Endothelial cell of umbilical vein (primary cell): ENCODE measurements at regions not wholly inside any gene's neighbourhood (a gene's known extent, or its start where the extent isn't known, plus 50 kb on each side); places are given as distances from the start of the nearest gene placed in this dataset.

Experiments
- BruUV-seq: library from RNA; stranded (reverse); fragments of 400-500 nt; replicated peaks from 2 replicates; lab custom pipeline; 2021; lab: Mats Ljungman, UMichigan
- CTCF ChIA-PET: fragments of 300-600, 350-600 bp; sonication (Branson Sonifier 250); formaldehyde crosslinking; loops from one replicate; lab custom pipeline; 2021; ENCODE audit warnings: antibody characterized with exemption, inconsistent platforms; lab: Charles Lee
- POLR2A ChIA-PET: fragments of 300-600, 350-600 bp; sonication (Branson Sonifier 250); formaldehyde crosslinking; loops from one replicate; lab custom pipeline; 2021; ENCODE audit warnings: antibody characterized with exemption, inconsistent platforms; lab: Charles Lee
- DNase-seq: peaks from one replicate; pipeline ENCODE4 v3.0.0-alpha.2; 2011; ENCODE audit warnings: low read depth, low spot score
- FAIRE-seq: peaks from 2 replicates; lab custom pipeline; 2011; peaks lifted over from hg19 to GRCh38; lab: Jason Lieb, UNC
- H2AFZ ChIP-seq: 2 replicates; pipeline ENCODE4 v1.6.0; 2012; ENCODE audit warnings: low read depth, low read length, control low read depth, inconsistent platforms
- H3K27ac ChIP-seq: 2 replicates; pipeline ENCODE4 v1.5.1; 2011; ENCODE audit warnings: low read depth, mild to moderate bottlenecking, control low read depth, low read length, moderate library complexity; ENCODE audit not compliant: insufficient read depth
- H3K27me3 ChIP-seq, 2 experiments: 2 replicates each; pipeline versions ENCODE4 v1.6.0 to v1.6.1; 2011; ENCODE audit warnings: low read length in 2 of 2, mixed read lengths in 1 of 2; ENCODE audit not compliant: control insufficient read depth in 2 of 2, insufficient read depth in 2 of 2
- H3K36me3 ChIP-seq, 2 experiments: 2 replicates in 1 of 2; 3 replicates in 1 of 2; pipeline ENCODE4 v1.5.1; 2011; ENCODE audit warnings: low read length in 2 of 2, mild to moderate bottlenecking in 1 of 2, moderate library complexity in 1 of 2; ENCODE audit not compliant: control insufficient read depth in 2 of 2, insufficient read depth in 2 of 2; ENCODE audit errors: extremely low read depth in 1 of 2
- H3K4me1 ChIP-seq: 3 replicates; pipeline ENCODE4 v1.5.1; 2011; ENCODE audit warnings: mild to moderate bottlenecking, low read length; ENCODE audit not compliant: control insufficient read depth, insufficient read depth; ENCODE audit errors: extremely low read depth
- H3K4me2 ChIP-seq: 2 replicates; pipeline ENCODE4 v1.6.1; 2011; ENCODE audit warnings: low read length, control low read depth, mixed read lengths; ENCODE audit not compliant: insufficient read depth
- H3K4me3 ChIP-seq, 3 experiments: fragments of 200-600 bp in 1 of 3; sonication (generic), shearing (Covaris generic) in 1 of 3; replicated peaks in 1 of 3; 2 replicates each; pipeline ENCODE4 v1.5.1; 2011 to 2016; ENCODE audit warnings: control low read depth in 3 of 3, low read length in 3 of 3, mild to moderate bottlenecking in 2 of 3, inconsistent platforms in 1 of 3, low read depth in 1 of 3, moderate library complexity in 1 of 3; ENCODE audit not compliant: insufficient read depth in 1 of 3
- H3K79me2 ChIP-seq: 2 replicates; pipeline ENCODE4 v1.6.0; 2012; ENCODE audit warnings: low read length, inconsistent platforms; ENCODE audit not compliant: control insufficient read depth, insufficient read depth
- H3K9ac ChIP-seq: replicated peaks from 2 replicates; pipeline ENCODE3; 2011; ENCODE audit warnings: low read length, control low read depth; ENCODE audit not compliant: insufficient read depth; ENCODE audit errors: extremely low read depth
- H3K9me1 ChIP-seq: replicated peaks from 3 replicates; pipeline ENCODE4 v1.6.0; 2011; ENCODE audit warnings: mild to moderate bottlenecking, low read length; ENCODE audit not compliant: control insufficient read depth, insufficient read depth; ENCODE audit errors: extremely low read depth
- H3K9me3 ChIP-seq: replicated peaks from 2 replicates; pipeline ENCODE4 v1.5.1; 2012; ENCODE audit warnings: low read length, inconsistent platforms; ENCODE audit not compliant: control insufficient read depth, insufficient read depth
- H4K20me1 ChIP-seq: replicated peaks from 2 replicates; pipeline ENCODE3; 2011; ENCODE audit warnings: mild to moderate bottlenecking, low read length; ENCODE audit not compliant: control insufficient read depth, insufficient read depth; ENCODE audit errors: extremely low read depth
- EZH2 ChIP-seq: IDR thresholded peaks from 2 replicates; pipeline ENCODE4 v1.6.1; 2012; ENCODE audit warnings: borderline replicate concordance, low read depth, mild to moderate bottlenecking, moderate library complexity, low read length, inconsistent platforms; ENCODE audit not compliant: severe bottlenecking
- FOS ChIP-seq: IDR thresholded peaks from 2 replicates; pipeline ENCODE4 v1.6.1; 2011; ENCODE audit warnings: mild to moderate bottlenecking, low read length, moderate library complexity, borderline replicate concordance; ENCODE audit not compliant: insufficient read depth
- GATA2 ChIP-seq: IDR thresholded peaks from 2 replicates; pipeline ENCODE4 v1.7.0; 2011; ENCODE audit warnings: low read depth, mild to moderate bottlenecking, moderate library complexity, mixed read lengths, low read length; ENCODE audit not compliant: insufficient read length, insufficient read depth
- JUN ChIP-seq: IDR thresholded peaks from 2 replicates; pipeline ENCODE4 v1.6.1; 2011; ENCODE audit warnings: borderline replicate concordance, low read depth; ENCODE audit not compliant: insufficient read length, insufficient read depth
- MYC ChIP-seq: IDR thresholded peaks from one replicate; pipeline ENCODE4 v1.6.1; 2011; ENCODE audit warnings: mild to moderate bottlenecking, low read depth, low read length
- POLR2A ChIP-seq: IDR thresholded peaks from 2 replicates; pipeline ENCODE4 v1.6.1; 2012; ENCODE audit warnings: low read depth, mild to moderate bottlenecking, control low read depth, low read length
- POLR2AphosphoS5 ChIP-seq: IDR thresholded peaks from 2 replicates; pipeline ENCODE4 v1.6.1; 2012; ENCODE audit warnings: low read depth, mild to moderate bottlenecking, control low read depth, low read length, moderate library complexity; ENCODE audit not compliant: insufficient read depth
- dilution Hi-C: fragments of 300-500 bp; cut with MboI; formaldehyde crosslinking; loops from one replicate; pipeline ENCODE4 v1.15.0; 2019; ENCODE audit warnings: low sequenced_read_pairs; ENCODE audit not compliant: extremely low pct_ligation_motif_present
- intact Hi-C: fragments of 100-400 bp; cut with micrococcal nuclease; formaldehyde crosslinking; loops from one replicate; pipeline ENCODE4 v1.10.0; 2022
- TF ChIP-seq, protein P1 (sequence below), 2 donors: IDR thresholded peaks; 1 replicate in 1 of 2; 2 replicates in 1 of 2; pipeline ENCODE4 v1.5.1; 2011; ENCODE audit warnings: low read length in 2 of 2, mild to moderate bottlenecking in 2 of 2, moderate library complexity in 2 of 2, control low read depth in 1 of 2, inconsistent platforms in 1 of 2, low read depth in 1 of 2; ENCODE audit not compliant: insufficient read depth in 1 of 2; ENCODE audit errors: extremely low read depth in 1 of 2

DNA sequence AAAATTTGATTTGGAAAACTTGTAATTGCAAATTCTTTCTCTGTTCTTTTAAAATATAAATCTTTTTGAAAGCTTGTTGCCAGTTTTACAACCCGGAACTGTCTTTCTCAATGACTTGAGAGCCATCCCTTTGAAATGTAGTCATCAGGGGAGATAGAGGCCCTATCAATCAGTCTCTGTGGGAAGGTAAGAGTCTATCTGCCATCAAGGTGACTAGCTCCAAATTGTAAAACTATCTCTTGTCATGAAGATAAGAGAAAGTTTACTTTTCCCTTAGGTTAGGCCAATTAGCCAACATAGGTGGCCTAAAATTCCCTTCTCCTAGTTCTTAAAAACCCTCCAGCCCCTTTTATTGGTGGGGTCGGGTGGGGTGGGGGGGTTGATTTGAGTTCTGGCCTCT, 469.1 kb upstream of the IRAK1BP1 start:
- no peak overlapping the region for H2AFZ ChIP-seq
- H3K27me3 ChIP-seq: no peaks in the 10 kb centered on the region
- H3K9me1 ChIP-seq: no peaks in the 10 kb centered on the region
- no TSS peak for BruUV-seq
- H3K36me3 ChIP-seq: no peaks in the 10 kb centered on the region
- H3K79me2 ChIP-seq: no peaks in the 10 kb centered on the region
- TF ChIP-seq JUN (no peak), POLR2A (no peak), MYC (no peak), EZH2 (no peak), FOS (no peak), GATA2 (no peak)
- TF ChIP-seq, protein P1, sequence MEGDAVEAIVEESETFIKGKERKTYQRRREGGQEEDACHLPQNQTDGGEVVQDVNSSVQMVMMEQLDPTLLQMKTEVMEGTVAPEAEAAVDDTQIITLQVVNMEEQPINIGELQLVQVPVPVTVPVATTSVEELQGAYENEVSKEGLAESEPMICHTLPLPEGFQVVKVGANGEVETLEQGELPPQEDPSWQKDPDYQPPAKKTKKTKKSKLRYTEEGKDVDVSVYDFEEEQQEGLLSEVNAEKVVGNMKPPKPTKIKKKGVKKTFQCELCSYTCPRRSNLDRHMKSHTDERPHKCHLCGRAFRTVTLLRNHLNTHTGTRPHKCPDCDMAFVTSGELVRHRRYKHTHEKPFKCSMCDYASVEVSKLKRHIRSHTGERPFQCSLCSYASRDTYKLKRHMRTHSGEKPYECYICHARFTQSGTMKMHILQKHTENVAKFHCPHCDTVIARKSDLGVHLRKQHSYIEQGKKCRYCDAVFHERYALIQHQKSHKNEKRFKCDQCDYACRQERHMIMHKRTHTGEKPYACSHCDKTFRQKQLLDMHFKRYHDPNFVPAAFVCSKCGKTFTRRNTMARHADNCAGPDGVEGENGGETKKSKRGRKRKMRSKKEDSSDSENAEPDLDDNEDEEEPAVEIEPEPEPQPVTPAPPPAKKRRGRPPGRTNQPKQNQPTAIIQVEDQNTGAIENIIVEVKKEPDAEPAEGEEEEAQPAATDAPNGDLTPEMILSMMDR (IDR thresholded peaks at IDR 0.05; ENCODE audit: extremely low read depth in 1 of 2, insufficient read depth in 1 of 2, low read depth in 1 of 2, low read length in 2 of 2): no peak
- FAIRE-seq: no peak
- dilution Hi-C loops (no loop called here), intact Hi-C loops (no loop called here)
- H3K4me3 ChIP-seq: no peak overlapping the region
- no peak overlapping the region for H3K27ac ChIP-seq
- ChIA-PET CTCF (no interaction called here), POLR2A (no interaction called here)
- H3K4me2 ChIP-seq: no peak overlapping the region
- no peak overlapping the region for H3K9ac ChIP-seq
- H3K4me1 ChIP-seq: no peaks in the 10 kb centered on the region
- H4K20me1 ChIP-seq: no peaks in the 10 kb centered on the region
- no peak for DNase-seq
- no peaks in the 10 kb centered on the region for H3K9me3 ChIP-seq

DNA sequence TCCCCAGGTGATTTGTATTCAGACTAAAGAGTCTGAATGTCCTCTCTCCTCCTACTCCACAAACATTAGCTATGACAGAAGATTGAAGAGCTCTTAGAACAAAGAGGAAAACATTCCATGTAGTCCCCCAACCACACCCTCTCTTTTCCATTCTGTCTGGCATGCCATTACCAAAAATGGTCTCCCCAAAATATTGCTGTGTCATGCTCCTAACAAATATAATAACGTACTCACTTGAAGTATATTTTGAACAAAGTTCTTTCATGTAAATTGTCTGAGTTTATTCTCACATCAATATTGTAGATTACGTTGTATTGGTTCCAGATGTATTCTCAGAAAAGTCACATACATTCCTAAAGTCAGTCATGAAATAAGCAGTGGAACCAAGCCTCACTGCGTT, 467.3 kb upstream of the IRAK1BP1 start:
- H3K4me1 ChIP-seq: no peaks in the 10 kb centered on the region
- H3K79me2 ChIP-seq: no peaks in the 10 kb centered on the region
- no peak overlapping the region for H3K4me2 ChIP-seq
- H3K4me3 ChIP-seq: no peak overlapping the region
- H3K27me3 ChIP-seq: no peaks in the 10 kb centered on the region
- POLR2A ChIA-PET: no interaction called here
- no peak for TF ChIP-seq POLR2AphosphoS5
- no peak for TF ChIP-seq GATA2
- no peaks in the 10 kb centered on the region for H3K9me3 ChIP-seq
- dilution Hi-C loops (no loop called here), intact Hi-C loops (no loop called here)
- DNase-seq: no peak
- CTCF ChIA-PET: interaction anchor here (0.6 kb wide), 1 partner anchor 366 kb away, joined by 3 read pairs; no protein-coding TSS in a partner anchor
- BruUV-seq: no TSS peak
- H2AFZ ChIP-seq: no peak overlapping the region
- no peaks in the 10 kb centered on the region for H3K36me3 ChIP-seq
- H3K27ac ChIP-seq: no peak overlapping the region
- FAIRE-seq: no peak
- H3K9me1 ChIP-seq: no peaks in the 10 kb centered on the region
- H3K9ac ChIP-seq: no peak overlapping the region
- H4K20me1 ChIP-seq: no peaks in the 10 kb centered on the region
